Stimulated activated CD8-positive, alpha-beta memory T cell treated with anti-CD3 and anti-CD28 coated beads, Interleukin-15, amount 100 ng/mL, for 4 hours (primary cell): ENCODE measurements at regions not wholly inside any gene's neighbourhood (a gene's known extent, or its start where the extent isn't known, plus 50 kb on each side); places are given as distances from the start of the nearest gene placed in this dataset.

Experiments used
- DNase-seq, 2 donors: peaks; one replicate each; pipeline ENCODE4 v3.0.0-alpha.2; 2020; ENCODE audit warnings: low read depth in 2 of 2

- DNase-seq, result no peak
These were observed 136.8 kb upstream of the AFF2 start for GRCh38 chrX:148363471-148364235.

- no peak for DNase-seq
These were observed 135.2 kb upstream of the AFF2 start for GRCh38 chrX:148365233-148365632.

GRCh38 chrX:148371291-148371690 is 129.1 kb upstream of the AFF2 start:
- no peak for DNase-seq

DNA sequence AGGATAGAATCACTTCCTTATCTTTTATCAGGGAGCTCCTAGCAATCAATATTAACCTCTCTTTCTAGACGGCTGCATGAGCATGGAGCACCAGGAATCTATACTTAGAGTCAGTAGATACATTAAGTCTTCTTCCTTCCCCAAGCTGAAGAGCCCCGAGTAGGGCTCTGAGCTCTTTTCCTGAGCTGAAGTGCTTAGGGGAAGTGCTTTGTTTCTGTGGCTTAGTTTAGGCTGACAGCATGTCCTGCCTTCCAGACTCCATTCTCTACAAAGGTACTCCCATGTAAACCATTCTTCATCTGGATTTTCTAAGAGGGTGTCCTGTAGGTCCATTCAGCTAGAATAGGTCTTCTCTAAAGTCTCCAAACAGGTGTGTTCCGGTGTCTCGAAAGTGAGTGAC is 127.5 kb upstream of the AFF2 start:
- DNase-seq, result no peak

GRCh38 chrX:148376342-148376741 is 124.1 kb upstream of the AFF2 start:
- no peak for DNase-seq

DNA sequence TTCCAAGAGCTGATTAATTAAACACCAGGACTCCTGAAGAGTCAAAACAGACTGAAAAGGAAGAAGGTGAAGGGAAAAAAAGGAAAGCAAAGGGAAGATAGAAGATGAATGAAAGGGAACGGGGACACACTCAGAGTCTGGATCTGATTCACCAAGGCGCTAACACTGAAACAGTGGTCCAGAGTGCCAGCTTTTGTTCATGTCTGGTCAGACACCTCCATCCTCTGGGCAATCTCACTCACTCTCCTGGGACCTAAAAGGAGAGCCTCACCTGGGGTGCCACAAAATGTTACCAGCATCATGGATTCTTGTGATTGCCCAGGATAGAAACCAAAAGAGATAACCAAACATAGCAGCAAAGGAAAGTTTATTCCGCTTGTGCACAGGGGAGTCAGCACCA is 120.3 kb upstream of the AFF2 start:
- no peak for DNase-seq

DNA sequence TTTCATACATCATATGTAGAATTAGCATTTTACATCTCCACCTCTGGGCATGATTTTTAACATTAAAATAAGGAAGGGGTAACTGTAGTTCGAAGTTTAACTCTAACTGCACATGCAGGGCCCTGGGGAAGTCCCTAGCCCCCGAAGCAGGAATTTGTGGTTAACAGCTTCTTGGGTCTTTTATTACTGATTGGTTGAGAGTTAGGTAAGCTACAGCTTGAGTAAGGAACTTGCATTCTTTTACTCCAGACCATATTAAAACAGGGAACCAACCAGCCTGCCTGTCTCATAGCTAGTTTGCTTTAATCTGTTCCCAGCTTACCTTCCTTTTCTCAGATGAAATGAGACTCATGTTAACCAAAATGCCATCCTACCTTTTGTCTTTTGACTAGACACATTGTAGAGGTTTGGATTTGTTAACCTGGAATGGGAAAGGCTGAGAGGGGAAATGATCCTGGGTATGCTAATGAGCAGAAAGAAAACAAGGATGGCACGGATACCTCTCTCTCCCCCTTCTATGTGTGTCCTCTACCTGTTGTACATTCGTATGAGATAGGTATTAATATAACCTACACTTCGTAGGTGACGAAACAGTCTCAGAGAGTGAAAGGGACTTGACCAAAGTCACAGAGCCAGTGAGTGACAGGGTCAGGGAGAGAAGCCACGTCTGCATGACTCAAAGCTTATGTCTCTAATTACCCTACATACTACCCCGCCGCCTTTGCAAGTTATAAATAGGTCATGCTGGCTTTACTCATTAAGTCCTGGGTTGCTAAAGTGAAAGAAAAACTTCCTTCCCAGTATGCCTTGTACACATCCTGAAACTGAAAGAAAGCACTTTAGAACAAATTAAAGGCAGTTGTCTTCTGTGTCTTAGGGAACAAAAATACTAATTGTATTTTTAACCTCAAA is 119.5 kb upstream of the AFF2 start:
- DNase-seq, result peak; percentile 11 to 29

- no peak for DNase-seq
These were observed 118.8 kb upstream of the AFF2 start for GRCh38 chrX:148381603-148382002.

DNA sequence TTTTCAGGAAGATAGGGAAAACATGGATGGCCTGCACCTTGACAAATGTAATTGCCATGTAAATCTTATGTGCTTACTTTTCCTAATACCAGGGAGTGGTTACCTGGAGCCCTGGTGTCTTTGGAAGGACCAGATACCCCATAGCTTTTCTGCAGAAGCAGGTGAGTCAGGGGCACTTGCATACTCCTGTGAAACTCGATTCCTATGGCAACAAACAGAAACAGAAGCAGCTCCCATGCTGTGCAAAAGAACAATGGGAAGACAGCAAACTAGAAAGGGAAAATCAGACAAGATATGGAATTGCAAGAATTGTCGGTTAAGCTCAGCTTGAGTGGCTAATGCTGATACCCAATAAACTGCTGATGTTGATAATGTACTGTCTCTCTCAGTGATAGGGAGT is 117.4 kb upstream of the AFF2 start:
- no peak for DNase-seq

DNA sequence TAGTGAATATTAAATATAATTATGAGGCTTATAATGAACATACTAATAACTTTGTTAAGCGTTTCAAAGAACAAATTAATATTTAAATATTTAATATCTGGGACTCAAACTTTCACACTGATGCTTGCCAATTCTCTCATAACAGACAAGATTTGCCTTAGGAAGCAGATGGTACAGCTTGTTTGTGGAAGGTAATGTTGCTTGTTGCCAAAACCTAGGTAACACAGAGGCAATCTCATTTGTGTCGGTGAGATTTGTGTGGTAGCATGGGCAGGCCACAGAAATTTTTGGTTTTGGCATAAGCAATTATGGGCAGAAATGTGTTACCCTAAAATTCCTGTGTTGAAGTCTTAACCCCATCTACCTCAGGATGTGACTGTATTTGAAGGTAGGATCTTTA is 114.9 kb upstream of the AFF2 start:
- DNase-seq, result no peak

GRCh38 chrX:148389629-148390028 is 110.8 kb upstream of the AFF2 start:
- no peak for DNase-seq

DNA sequence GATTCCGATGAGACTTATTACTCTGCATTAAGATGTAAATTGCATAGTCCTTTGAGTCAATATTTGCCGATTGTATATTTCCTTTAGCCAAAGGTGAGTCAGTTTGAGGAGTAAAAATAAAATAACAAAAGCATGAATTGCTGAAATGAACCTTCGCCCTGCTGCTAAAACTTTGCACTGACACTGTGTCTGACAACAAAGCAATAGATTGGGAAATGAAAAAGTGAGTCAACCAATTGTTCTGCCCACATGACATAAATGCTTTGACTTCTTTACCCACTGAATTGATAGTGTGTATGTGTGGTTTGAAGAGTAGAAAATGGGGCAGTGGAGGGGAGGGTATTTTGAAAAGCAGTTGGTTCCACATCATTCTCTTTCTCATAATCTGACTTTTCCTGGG is 88.4 kb upstream of the AFF2 start:
- no peak for DNase-seq

GRCh38 chrX:148416142-148416541 is 84.3 kb upstream of the AFF2 start:
- DNase-seq, result no peak

DNA sequence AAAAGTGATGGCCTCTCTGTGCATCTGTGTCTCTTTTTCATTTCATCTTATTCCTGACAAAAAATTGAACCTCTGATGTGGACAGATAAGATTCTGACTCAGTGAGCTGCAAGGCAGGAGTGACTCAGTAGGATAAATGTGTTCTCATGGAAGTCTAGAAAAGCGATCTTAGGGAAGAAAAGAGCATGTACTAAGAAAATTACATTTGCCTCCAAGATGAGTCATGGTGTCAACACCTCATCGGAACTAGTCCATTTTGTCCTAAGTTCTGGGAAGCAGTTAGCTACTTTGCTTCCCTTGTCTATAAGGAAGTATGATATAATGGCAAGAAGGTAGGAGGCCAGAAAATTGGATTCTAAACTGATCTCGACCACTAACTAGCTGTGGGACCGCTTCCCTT is 83.5 kb upstream of the AFF2 start:
- DNase-seq, result no peak

- DNase-seq, result no peak
These were observed 82.5 kb upstream of the AFF2 start for GRCh38 chrX:148417934-148418333.

- no peak for DNase-seq
These were observed 77.9 kb upstream of the AFF2 start for GRCh38 chrX:148422526-148422925.

DNA sequence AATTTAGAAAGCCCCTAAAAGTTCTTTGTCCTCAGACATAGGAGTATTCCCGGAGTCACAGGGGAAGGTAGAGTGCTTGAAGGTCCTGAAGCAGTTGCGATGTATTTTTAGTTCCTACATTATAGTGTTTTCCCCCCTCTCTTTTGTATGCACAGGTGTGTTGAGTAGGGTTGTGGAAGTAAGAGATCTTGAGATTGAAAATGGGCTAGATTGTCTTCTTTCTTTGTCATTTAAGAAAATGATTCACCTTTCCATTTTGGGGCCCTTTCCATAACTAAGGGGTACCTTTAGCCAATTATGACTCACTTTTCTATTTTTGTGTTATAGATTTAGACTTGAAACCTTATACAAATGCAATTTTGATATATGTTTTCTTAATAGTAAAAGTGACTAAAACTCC is 75.8 kb upstream of the AFF2 start:
- no peak for DNase-seq

DNA sequence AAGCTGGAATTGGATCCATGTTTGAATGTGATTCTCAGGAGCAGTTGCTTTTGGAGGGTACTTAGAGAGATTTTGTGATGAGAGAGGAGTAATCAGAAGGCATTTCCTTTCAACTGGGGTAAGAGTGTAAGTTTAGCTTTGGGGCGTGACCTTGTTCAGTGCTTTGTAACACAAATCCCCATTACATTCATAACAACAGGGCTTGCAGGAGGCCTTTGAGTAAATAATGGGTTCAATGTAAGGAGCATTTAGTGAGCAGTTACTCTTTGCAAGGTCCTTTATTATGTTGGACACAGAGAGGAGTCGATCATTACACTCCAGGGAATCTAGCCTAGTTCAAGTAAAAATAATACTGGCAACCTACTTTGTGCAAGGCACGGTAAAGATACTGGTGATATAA is 74.0 kb upstream of the AFF2 start:
- no peak for DNase-seq

GRCh38 chrX:148441387-148441786 is 59.0 kb upstream of the AFF2 start:
- DNase-seq, result no peak

GRCh38 chrX:148443216-148443615 is 57.2 kb upstream of the AFF2 start:
- no peak for DNase-seq

DNA sequence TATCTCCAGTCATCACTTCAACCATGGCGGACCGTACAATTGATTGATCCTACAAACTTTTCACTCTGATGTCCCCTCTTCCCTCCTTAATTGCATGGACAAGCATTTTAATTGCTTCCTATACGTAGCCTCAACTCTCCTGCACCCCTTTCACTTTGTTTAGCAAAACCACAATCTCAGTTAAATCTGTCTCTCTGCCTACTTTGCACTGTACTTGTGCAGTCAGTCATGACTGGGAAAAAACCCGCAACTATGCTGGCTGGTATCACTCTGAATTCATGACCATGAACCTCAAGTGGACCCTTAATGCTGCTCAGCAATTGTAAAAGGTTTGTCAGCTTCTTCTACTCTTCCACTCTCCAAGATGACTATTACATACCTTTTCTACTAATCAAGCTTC is 51.7 kb upstream of the AFF2 start:
- DNase-seq, result no peak
